ENCODE measurements at regions not wholly inside any gene's neighbourhood (a gene's known extent, or its start where the extent isn't known, plus 50 kb on each side); places are given as distances from the start of the nearest gene placed in this dataset.

GRCh38 chr14:97198813-97199212 lies 401.6 kb downstream of the VRK1 start:
- no peak for TF ChIP-seq CTCF (IDR thresholded peaks at IDR 0.05; ENCODE audit: control insufficient read depth, insufficient read depth, low read depth, low read length, missing control alignments)

GRCh38 chr14:97200245-97200644 lies 403.1 kb downstream of the VRK1 start:
- no peak for DNase-seq (ENCODE audit: low read depth)
- TF ChIP-seq CTCF (IDR thresholded peaks at IDR 0.05; ENCODE audit: control insufficient read depth, insufficient read depth, low read depth, low read length, missing control alignments): no peak
- H3K4me3 ChIP-seq (ENCODE audit: control insufficient read depth, low read depth, low read length): no peak overlapping the region

More at GRCh38 chr14:97198813-97199212, 401.6 kb downstream of the VRK1 start:
- no peak overlapping the region for H3K4me3 ChIP-seq (ENCODE audit: control insufficient read depth, low read depth, low read length)
- no peak for DNase-seq (ENCODE audit: low read depth)

- TF ChIP-seq CTCF (IDR thresholded peaks at IDR 0.05; ENCODE audit: control insufficient read depth, insufficient read depth, low read depth, low read length, missing control alignments): no peak
- H3K4me3 ChIP-seq (ENCODE audit: control insufficient read depth, low read depth, low read length): no peak overlapping the region
- DNase-seq (ENCODE audit: low read depth): no peak
These were observed 409.7 kb downstream of the VRK1 start for GRCh38 chr14:97206916-97207315.

GRCh38 chr14:97210202-97210601 lies 413.0 kb downstream of the VRK1 start:
- DNase-seq (ENCODE audit: low read depth): no peak
- no peak overlapping the region for H3K4me3 ChIP-seq (ENCODE audit: control insufficient read depth, low read depth, low read length)
- TF ChIP-seq CTCF (IDR thresholded peaks at IDR 0.05; ENCODE audit: control insufficient read depth, insufficient read depth, low read depth, low read length, missing control alignments): no peak

GRCh38 chr14:97212399-97212798 lies 415.2 kb downstream of the VRK1 start:
- no peak overlapping the region for H3K4me3 ChIP-seq (ENCODE audit: control insufficient read depth, low read depth, low read length)
- DNase-seq (ENCODE audit: low read depth): no peak
- no peak for TF ChIP-seq CTCF (IDR thresholded peaks at IDR 0.05; ENCODE audit: control insufficient read depth, insufficient read depth, low read depth, low read length, missing control alignments)

- TF ChIP-seq CTCF (IDR thresholded peaks at IDR 0.05; ENCODE audit: control insufficient read depth, insufficient read depth, low read depth, low read length, missing control alignments): no peak
- no peak for DNase-seq (ENCODE audit: low read depth)
- no peak overlapping the region for H3K4me3 ChIP-seq (ENCODE audit: control insufficient read depth, low read depth, low read length)
These were observed 416.5 kb downstream of the VRK1 start for GRCh38 chr14:97213720-97214119.

Measured in AG09309 (cell line).